DOHH2 (cell line): ENCODE measurements at regions not wholly inside any gene's neighbourhood (a gene's known extent, or its start where the extent isn't known, plus 50 kb on each side); places are given as distances from the start of the nearest gene placed in this dataset.

Experiments used
- H3F3A ChIP-seq: fragments of 200-600 bp; sonication (generic), shearing (Covaris generic); 2 replicates; pipeline ENCODE4 v1.6.0; 2016; ENCODE audit warnings: antibody characterized with exemption, mild to moderate bottlenecking; ENCODE audit not compliant: control insufficient read depth, insufficient read depth
- H3K27ac ChIP-seq: fragments of 200-600 bp; sonication (generic); 2 replicates; pipeline ENCODE4 v1.5.1; 2014; ENCODE audit warnings: low read depth, mild to moderate bottlenecking, low read length, moderate library complexity
- H3K27me3 ChIP-seq: fragments of 200-600 bp; sonication (generic); 2 replicates; pipeline ENCODE4 v1.6.1; 2014; ENCODE audit warnings: mild to moderate bottlenecking, low read length, mixed read lengths; ENCODE audit not compliant: control insufficient read depth
- H3K36me3 ChIP-seq: fragments of 200-600 bp; sonication (generic); 2 replicates; pipeline ENCODE4 v1.6.1; 2014; ENCODE audit warnings: mild to moderate bottlenecking, low read length, moderate library complexity, mixed read lengths; ENCODE audit not compliant: control insufficient read depth
- H3K4me1 ChIP-seq: fragments of 200-600 bp; sonication (generic); 2 replicates; pipeline ENCODE4 v1.6.1; 2014; ENCODE audit warnings: mild to moderate bottlenecking, low read length, mixed read lengths; ENCODE audit not compliant: control insufficient read depth
- H3K4me2 ChIP-seq: fragments of 200-600 bp; sonication (generic); 2 replicates; pipeline ENCODE4 v1.6.0; 2014; ENCODE audit warnings: mild to moderate bottlenecking, low read length, moderate library complexity
- H3K4me3 ChIP-seq: fragments of 200-600 bp; sonication (generic); 2 replicates; pipeline ENCODE4 v1.5.1; 2014; ENCODE audit warnings: mild to moderate bottlenecking, low read length, mixed read lengths
- H3K79me2 ChIP-seq: fragments of 200-600 bp; sonication (generic); 2 replicates; pipeline ENCODE4 v1.6.1; 2014; ENCODE audit warnings: mild to moderate bottlenecking, low read length, mixed read lengths; ENCODE audit not compliant: control insufficient read depth
- H3K9me2 ChIP-seq: fragments of 200-600 bp; sonication (generic); replicated peaks from 2 replicates; pipeline ENCODE4 v1.6.1; 2014; ENCODE audit warnings: mild to moderate bottlenecking, low read length, mixed read lengths; ENCODE audit not compliant: control insufficient read depth
- H3K9me3 ChIP-seq: fragments of 200-600 bp; sonication (generic); 2 replicates; pipeline ENCODE4 v1.6.1; 2014; ENCODE audit warnings: antibody characterized with exemption, low read length, mixed read lengths; ENCODE audit not compliant: control insufficient read depth, insufficient read depth
- H4K20me1 ChIP-seq: fragments of 200-600 bp; sonication (generic); 2 replicates; pipeline ENCODE4 v1.6.0; 2014; ENCODE audit warnings: low read depth, mild to moderate bottlenecking, antibody characterized with exemption, low read length, moderate library complexity; ENCODE audit not compliant: control insufficient read depth, insufficient read depth
- CTCF ChIP-seq: fragments of 200-600 bp; sonication (generic); IDR thresholded peaks from one replicate; pipeline ENCODE4 v1.5.1; 2014; ENCODE audit warnings: antibody characterized with exemption, mild to moderate bottlenecking, low read depth, low read length; ENCODE audit not compliant: poor library complexity, severe bottlenecking
- EZH2phosphoT487 ChIP-seq: fragments of 200-600 bp; sonication (generic); IDR thresholded peaks from 2 replicates; pipeline ENCODE4 v1.6.1; 2017; ENCODE audit warnings: borderline replicate concordance, mild to moderate bottlenecking, antibody characterized with exemption, low read length, moderate library complexity, mixed read lengths

GRCh38 chr5:154559398-154560276, 81.6 kb upstream of the HAND1 start:
- Histone ChIP-seq H3K4me2 (no peak overlapping the region), H3K27ac (no peak overlapping the region), H3K79me2 (no peaks in the 10 kb centered on the region), H3K4me1 (no peaks in the 10 kb centered on the region), H3K36me3 (no peaks in the 10 kb centered on the region), H3K9me3 (no peaks in the 10 kb centered on the region), H3K27me3 (no peaks in the 10 kb centered on the region), H3K4me3 (no peak overlapping the region), H4K20me1 (no peaks in the 10 kb centered on the region), H3K9me2 (no peaks in the 10 kb centered on the region), H3F3A (no peaks in the 10 kb centered on the region)
- TF ChIP-seq EZH2phosphoT487 (no peak), CTCF (no peak)

DNA sequence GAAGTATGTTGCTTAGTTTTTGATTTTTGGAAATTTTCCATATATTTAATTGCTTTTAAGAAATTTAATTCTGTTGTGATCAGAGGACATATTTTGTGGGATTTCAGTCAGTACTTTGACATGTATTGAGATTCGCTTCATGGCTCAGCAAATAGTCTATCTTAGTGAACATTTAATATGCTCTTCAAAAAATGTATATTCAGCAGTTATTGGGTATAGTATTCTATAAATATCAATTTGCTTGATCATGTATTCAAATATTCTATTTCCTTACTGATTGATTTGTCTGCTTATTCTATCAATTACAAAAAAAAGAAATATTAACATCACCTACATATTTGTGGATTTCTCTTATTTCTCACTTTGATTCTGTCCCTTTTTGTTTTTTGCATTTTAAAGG, 79.5 kb upstream of the HAND1 start:
- Histone ChIP-seq H3K4me3 (no peak overlapping the region), H3K36me3 (no peaks in the 10 kb centered on the region), H3F3A (no peaks in the 10 kb centered on the region), H4K20me1 (no peaks in the 10 kb centered on the region), H3K4me2 (no peak overlapping the region), H3K79me2 (no peaks in the 10 kb centered on the region), H3K27me3 (no peaks in the 10 kb centered on the region), H3K9me2 (no peaks in the 10 kb centered on the region), H3K9me3 (no peaks in the 10 kb centered on the region), H3K4me1 (no peaks in the 10 kb centered on the region), H3K27ac (no peak overlapping the region)
- TF ChIP-seq CTCF (no peak), EZH2phosphoT487 (no peak)

DNA sequence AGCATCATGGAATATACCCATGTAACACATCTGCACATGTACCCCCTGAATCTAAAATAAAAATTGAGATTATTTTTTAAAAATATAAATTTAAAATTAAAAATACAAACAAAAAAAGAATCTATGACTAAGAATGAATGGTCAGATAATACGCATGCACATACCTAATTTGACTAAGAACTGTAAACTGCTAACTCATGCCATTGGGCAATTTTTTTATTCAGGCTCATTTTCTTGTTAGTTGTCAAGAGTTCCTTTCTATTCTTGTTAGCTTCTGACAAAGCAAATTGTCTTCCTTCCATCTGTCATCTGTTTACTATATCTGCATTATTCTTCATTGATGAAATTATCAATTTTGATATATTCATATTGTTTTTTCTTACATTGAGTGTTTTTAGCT, 69.5 kb upstream of the HAND1 start:
- H3K79me2 ChIP-seq: no peaks in the 10 kb centered on the region
- H3K4me2 ChIP-seq: no peak overlapping the region
- peaks cover 7% of the 10 kb centered on the region for H3K27me3 ChIP-seq
- H3K36me3 ChIP-seq: no peaks in the 10 kb centered on the region
- TF ChIP-seq EZH2phosphoT487 (no peak), CTCF (no peak)
- no peaks in the 10 kb centered on the region for H3K9me3 ChIP-seq
- H4K20me1 ChIP-seq: no peaks in the 10 kb centered on the region
- H3K4me1 ChIP-seq: no peaks in the 10 kb centered on the region
- H3K27ac ChIP-seq: no peak overlapping the region
- H3K9me2 ChIP-seq: no peaks in the 10 kb centered on the region
- no peak overlapping the region for H3K4me3 ChIP-seq
- H3F3A ChIP-seq: no peaks in the 10 kb centered on the region
